ENCODE measurements at regions not wholly inside any gene's neighbourhood (a gene's known extent, or its start where the extent isn't known, plus 50 kb on each side); places are given as distances from the start of the nearest gene placed in this dataset.

- TF ChIP-seq ATF3 (IDR thresholded peaks at IDR 0.05) (no peak), POLR2AphosphoS5 (IDR thresholded peaks at IDR 0.05; ENCODE audit: low read depth, low read length) (no peak), SIN3A (IDR thresholded peaks at IDR 0.05; ENCODE audit: low read depth) (no peak), POLR2A (IDR thresholded peaks at IDR 0.05; ENCODE audit: borderline replicate concordance, extremely low read depth, insufficient read depth, insufficient read length) (no peak), MAX (IDR thresholded peaks at IDR 0.05) (no peak), CTCF (IDR thresholded peaks at IDR 0.05 in 2 of 3, conservative IDR thresholded peaks at IDR 0.05 in 1 of 3; ENCODE audit: borderline replicate concordance in 1 of 3, insufficient read depth in 1 of 3, low read depth in 2 of 3, low read length in 2 of 3) (no peak), CBX3 (IDR thresholded peaks at IDR 0.05; ENCODE audit: low read depth) (no peak), ELF1 (IDR thresholded peaks at IDR 0.05; ENCODE audit: borderline replicate concordance, low read depth) (no peak), SP1 (IDR thresholded peaks at IDR 0.05; ENCODE audit: low read depth) (no peak), FOSL1 (IDR thresholded peaks at IDR 0.05; ENCODE audit: low read depth) (no peak)
Measured at GRCh38 chr3:184472723-184473428, 88.7 kb upstream of the EPHB3 start (continued).

- intact Hi-C loops (cut with micrococcal nuclease), result no loop called here
- ChIA-PET CTCF (interaction anchor here (0.8 to 1.6 kb wide), 4 partner anchors 9 to 103 kb away, joined by 3 to 6 read pairs (median 3); no protein-coding TSS in a partner anchor), POLR2A (no interaction called here), RAD21 (ENCODE audit: low non-redundant PET in 1 of 2, low total read pairs in 2 of 2, uncharacterized antibody in 2 of 2, unreplicated experiment in 2 of 2) (no interaction called here)
- no TSS peak for BruUV-seq (replicated peaks)
- Histone ChIP-seq H3K4me2 (ENCODE audit: low read length) (no peak overlapping the region), H3K36me3 (ENCODE audit: control insufficient read depth in 1 of 2, insufficient read depth in 2 of 2, low read length in 2 of 2) (no peaks in the 10 kb centered on the region), H3K4me1 (ENCODE audit: control insufficient read depth in 1 of 2, insufficient read depth in 2 of 2, low read length in 2 of 2) (no peaks in the 10 kb centered on the region), H3K9me3 (ENCODE audit: control insufficient read depth in 1 of 2, insufficient read depth in 1 of 2, low read depth in 1 of 2, low read length in 2 of 2) (no peaks in the 10 kb centered on the region), H3K4me3 (replicated peaks in 1 of 2; ENCODE audit: low read depth in 1 of 2, low read length in 2 of 2) (no peak overlapping the region), H2AFZ (ENCODE audit: low read depth, low read length, poor library complexity, severe bottlenecking) (no peak overlapping the region), H4K20me1 (ENCODE audit: insufficient read depth) (no peaks in the 10 kb centered on the region), H3K9me2 (ENCODE audit: insufficient read depth) (no peaks in the 10 kb centered on the region), H3K9ac (ENCODE audit: low read length) (no peak overlapping the region), H3K27me3 (ENCODE audit: insufficient read depth, low read length) (no peaks in the 10 kb centered on the region), H3K27ac (ENCODE audit: low read depth, low read length) (no peak overlapping the region), H3K79me2 (ENCODE audit: insufficient read depth, low read length) (no peaks in the 10 kb centered on the region)
- TF ChIP-seq ZBTB33 (IDR thresholded peaks at IDR 0.05; ENCODE audit: extremely low read depth, insufficient replicate concordance, low read length), result no peak
- TF ChIP-seq SRF (IDR thresholded peaks at IDR 0.05; ENCODE audit: low read depth), result no peak
- no peak for TF ChIP-seq CEBPB (IDR thresholded peaks at IDR 0.05; ENCODE audit: low read depth)
- no peak for TF ChIP-seq ATF3 (IDR thresholded peaks at IDR 0.05)
- no peak for TF ChIP-seq ELF1 (IDR thresholded peaks at IDR 0.05; ENCODE audit: borderline replicate concordance, low read depth)
- no peak for TF ChIP-seq ZNF274 (IDR thresholded peaks at IDR 0.05; ENCODE audit: low read depth, low read length)
- no peak for TF ChIP-seq POLR2A (IDR thresholded peaks at IDR 0.05; ENCODE audit: borderline replicate concordance, extremely low read depth, insufficient read depth, insufficient read length)
- no peak for TF ChIP-seq RAD21 (IDR thresholded peaks at IDR 0.05; ENCODE audit: low read depth)
- no peak for TF ChIP-seq SIN3A (IDR thresholded peaks at IDR 0.05; ENCODE audit: low read depth)
- no peak for TF ChIP-seq JUND (IDR thresholded peaks at IDR 0.05)
- TF ChIP-seq SP1 (IDR thresholded peaks at IDR 0.05; ENCODE audit: low read depth), result no peak
- no peak for TF ChIP-seq REST (IDR thresholded peaks at IDR 0.05; ENCODE audit: low read depth)
- ATAC-seq, result no peak
- no peak for DNase-seq (ENCODE audit: low read depth, low spot score)
Measured at GRCh38 chr3:184474897-184475296, 86.7 kb upstream of the EPHB3 start.
